B cell (primary cell): ENCODE measurements at regions not wholly inside any gene's neighbourhood (a gene's known extent, or its start where the extent isn't known, plus 50 kb on each side); places are given as distances from the start of the nearest gene placed in this dataset.

Source experiments
- ATAC-seq: fragments of 200-7000 bp; cut with Tn5 transposase; one replicate; pipeline ENCODE4 v1.10.0; 2021; ENCODE audit warnings: low read depth, mild to moderate bottlenecking, moderate number of reproducible peaks, moderate library complexity
- CTCF ChIA-PET: fragments of 350-600 bp; sonication (Branson Sonifier 250); formaldehyde crosslinking; loops from one replicate; lab custom pipeline; 2021; ENCODE audit warnings: antibody characterized with exemption, inconsistent platforms; lab: Charles Lee
- POLR2A ChIA-PET: fragments of 350-600 bp; sonication (Branson Sonifier 250); formaldehyde crosslinking; loops from one replicate; lab custom pipeline; 2021; ENCODE audit warnings: antibody characterized with exemption; lab: Charles Lee
- DNase-seq: peaks from one replicate; pipeline ENCODE4 v3.0.0; 2013
- H2AFZ ChIP-seq: 2 replicates; pipeline ENCODE4 v1.6.1; 2012; ENCODE audit warnings: mild to moderate bottlenecking, low read depth, low read length; ENCODE audit not compliant: insufficient read depth, poor library complexity, severe bottlenecking
- H3K27ac ChIP-seq, 2 donors: 1 replicate in 1 of 2; 2 replicates in 1 of 2; pipeline ENCODE4 v1.5.1; 2012 to 2013; ENCODE audit warnings: low read length in 2 of 2, mild to moderate bottlenecking in 2 of 2, moderate library complexity in 1 of 2
- H3K27me3 ChIP-seq, 4 experiments: fragments of 200-600 bp in 1 of 4; sonication (generic) in 1 of 4; replicated peaks in 1 of 4; 1 replicate in 2 of 4; 2 replicates in 2 of 4; pipeline versions ENCODE4 v1.6.1 to v1.7.0; 2013 to 2016; ENCODE audit warnings: low read length in 3 of 4, mild to moderate bottlenecking in 2 of 4, mixed read lengths in 1 of 4, moderate library complexity in 1 of 4; ENCODE audit not compliant: insufficient read depth in 4 of 4, control insufficient read depth in 3 of 4; ENCODE audit errors: control extremely low read depth in 1 of 4
- H3K36me3 ChIP-seq, 2 experiments: replicated peaks in 1 of 2; 1 replicate in 1 of 2; 2 replicates in 1 of 2; pipeline versions ENCODE4 v1.6.1 to v1.7.1; 2013; ENCODE audit warnings: low read length in 1 of 2; ENCODE audit not compliant: insufficient read depth in 2 of 2, control insufficient read depth in 1 of 2; ENCODE audit errors: control extremely low read depth in 1 of 2, extremely low read depth in 1 of 2
- H3K4me1 ChIP-seq, 2 donors: fragments of 200-600 bp in 1 of 2; sonication (generic) in 1 of 2; 1 replicate in 1 of 2; 2 replicates in 1 of 2; pipeline versions ENCODE4 v1.5.1 to v1.6.1; 2013 to 2017; ENCODE audit warnings: low read length in 2 of 2; ENCODE audit not compliant: control insufficient read depth in 2 of 2, insufficient read depth in 2 of 2
- H3K4me2 ChIP-seq: replicated peaks from 2 replicates; pipeline ENCODE3; 2012; ENCODE audit warnings: mild to moderate bottlenecking, low read depth, low read length; ENCODE audit not compliant: poor library complexity, severe bottlenecking
- H3K4me3 ChIP-seq, 5 experiments: fragments of 200-600 bp in 1 of 5; sonication (generic) in 1 of 5; 1 replicate in 3 of 5; 2 replicates in 2 of 5; pipeline versions ENCODE4 v1.5.1 to v1.7.0; 2011 to 2016; ENCODE audit warnings: low read length in 4 of 5, mild to moderate bottlenecking in 4 of 5, low read depth in 2 of 5, control low read depth in 1 of 5, moderate library complexity in 1 of 5; ENCODE audit not compliant: insufficient read depth in 1 of 5; ENCODE audit errors: control extremely low read depth in 1 of 5, extremely low read depth in 1 of 5
- H3K79me2 ChIP-seq: fragments of 200-600 bp; sonication (generic); one replicate; pipeline ENCODE4 v1.6.0; 2016; ENCODE audit warnings: low read length; ENCODE audit not compliant: control insufficient read depth, insufficient read depth
- H3K9ac ChIP-seq: fragments of 200-600 bp; sonication (generic); 2 replicates; pipeline ENCODE4 v1.6.1; 2017; ENCODE audit warnings: mild to moderate bottlenecking, low read length, moderate library complexity
- H3K9me3 ChIP-seq, 3 donors: one replicate each; pipeline versions ENCODE4 v1.6.1 to v1.7.1; 2013; ENCODE audit warnings: low read length in 2 of 3; ENCODE audit not compliant: control insufficient read depth in 2 of 3, insufficient read depth in 1 of 3; ENCODE audit errors: control extremely low read depth in 1 of 3
- H4K20me1 ChIP-seq: 2 replicates; pipeline ENCODE4 v1.6.0; 2012; ENCODE audit warnings: mild to moderate bottlenecking, low read length; ENCODE audit not compliant: insufficient read depth, control insufficient read depth, poor library complexity, severe bottlenecking
- H3K27ac Mint-ChIP-seq: one replicate; pipeline ENCODE4 v1.8.0; 2021; ENCODE audit warnings: mixed read lengths
- H3K27me3 Mint-ChIP-seq: one replicate; pipeline ENCODE4 v1.8.0; 2021; ENCODE audit warnings: mixed read lengths
- H3K4me1 Mint-ChIP-seq: one replicate; pipeline ENCODE4 v1.8.0; 2021; ENCODE audit warnings: mixed read lengths
- H3K4me3 Mint-ChIP-seq: one replicate; pipeline ENCODE4 v1.8.0; 2021; ENCODE audit warnings: mixed read lengths
- H3K9me3 Mint-ChIP-seq: one replicate; pipeline ENCODE4 v1.8.0; 2022; ENCODE audit warnings: mixed read lengths; ENCODE audit not compliant: insufficient read depth
- EZH2 ChIP-seq: IDR thresholded peaks from 2 replicates; pipeline ENCODE4 v1.6.1; 2012; ENCODE audit warnings: borderline replicate concordance, low read depth, mild to moderate bottlenecking, moderate library complexity, low read length; ENCODE audit not compliant: insufficient read depth, poor library complexity, severe bottlenecking
- WGBS: methylation state at CpG from one replicate; pipeline ENCODE4 v1.1.5; 2013; ENCODE audit warnings: missing lambda C conversion rate; ENCODE audit not compliant: insufficient coverage; 5-methylcytosine and 5-hydroxymethylcytosine counted together
- intact Hi-C: fragments of 100-400 bp; cut with micrococcal nuclease; formaldehyde crosslinking; loops from one replicate; pipeline ENCODE4 v1.10.0; 2022
- TF ChIP-seq, protein P1 (sequence below): fragments of 200-600 bp; IDR thresholded peaks from one replicate; pipeline ENCODE4 v1.8.0; 2022; ENCODE audit warnings: antibody characterized with exemption, mild to moderate bottlenecking

DNA sequence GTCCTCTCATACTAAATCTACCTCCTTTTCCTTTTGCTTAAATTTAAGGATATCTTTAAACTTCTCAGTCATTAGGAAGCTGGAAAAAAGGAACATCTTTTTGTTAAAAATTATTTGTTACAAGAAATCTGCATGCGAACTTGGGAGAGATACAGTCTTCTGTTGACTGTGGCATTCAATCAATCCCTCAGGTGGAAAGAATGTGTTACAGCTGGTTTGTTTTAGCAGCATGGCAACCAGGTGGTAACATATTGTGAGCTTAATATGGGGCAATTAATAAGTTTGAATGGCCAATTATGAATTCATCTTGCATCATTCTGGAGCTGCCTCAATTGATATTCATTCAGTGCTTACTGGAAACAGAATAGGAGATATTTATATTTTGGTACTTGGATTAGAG lies 135.0 kb downstream of the GC start:
- no peaks in the 10 kb centered on the region for H3K27me3 ChIP-seq
- no peak overlapping the region for H2AFZ ChIP-seq
- H3K4me3 Mint-ChIP-seq = no peak overlapping the region
- no peaks in the 10 kb centered on the region for H3K27me3 Mint-ChIP-seq
- no peaks in the 10 kb centered on the region for H3K4me1 Mint-ChIP-seq
- no CpG with 5 or more reads among the region's 1 CpG for WGBS
- H3K9me3 Mint-ChIP-seq = no peaks in the 10 kb centered on the region
- no peak overlapping the region for H3K27ac ChIP-seq
- intact Hi-C loops = no loop called here
- ATAC-seq = no peak
- H3K9ac ChIP-seq = no peak overlapping the region
- H3K4me1 ChIP-seq = no peaks in the 10 kb centered on the region
- POLR2A ChIA-PET = no interaction called here
- H4K20me1 ChIP-seq = no peaks in the 10 kb centered on the region
- H3K4me2 ChIP-seq = no peak overlapping the region
- DNase-seq = no peak
- TF ChIP-seq, protein P1, sequence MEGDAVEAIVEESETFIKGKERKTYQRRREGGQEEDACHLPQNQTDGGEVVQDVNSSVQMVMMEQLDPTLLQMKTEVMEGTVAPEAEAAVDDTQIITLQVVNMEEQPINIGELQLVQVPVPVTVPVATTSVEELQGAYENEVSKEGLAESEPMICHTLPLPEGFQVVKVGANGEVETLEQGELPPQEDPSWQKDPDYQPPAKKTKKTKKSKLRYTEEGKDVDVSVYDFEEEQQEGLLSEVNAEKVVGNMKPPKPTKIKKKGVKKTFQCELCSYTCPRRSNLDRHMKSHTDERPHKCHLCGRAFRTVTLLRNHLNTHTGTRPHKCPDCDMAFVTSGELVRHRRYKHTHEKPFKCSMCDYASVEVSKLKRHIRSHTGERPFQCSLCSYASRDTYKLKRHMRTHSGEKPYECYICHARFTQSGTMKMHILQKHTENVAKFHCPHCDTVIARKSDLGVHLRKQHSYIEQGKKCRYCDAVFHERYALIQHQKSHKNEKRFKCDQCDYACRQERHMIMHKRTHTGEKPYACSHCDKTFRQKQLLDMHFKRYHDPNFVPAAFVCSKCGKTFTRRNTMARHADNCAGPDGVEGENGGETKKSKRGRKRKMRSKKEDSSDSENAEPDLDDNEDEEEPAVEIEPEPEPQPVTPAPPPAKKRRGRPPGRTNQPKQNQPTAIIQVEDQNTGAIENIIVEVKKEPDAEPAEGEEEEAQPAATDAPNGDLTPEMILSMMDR = no peak
- no peak for TF ChIP-seq EZH2
- no peak overlapping the region for H3K4me3 ChIP-seq
- no peaks in the 10 kb centered on the region for H3K36me3 ChIP-seq
- no peak overlapping the region for H3K27ac Mint-ChIP-seq
- no peaks in the 10 kb centered on the region for H3K79me2 ChIP-seq
- H3K9me3 ChIP-seq = peaks cover 0 to 4% (median 0%) of the 10 kb centered on the region in 3 donors
- CTCF ChIA-PET = no interaction called here

DNA sequence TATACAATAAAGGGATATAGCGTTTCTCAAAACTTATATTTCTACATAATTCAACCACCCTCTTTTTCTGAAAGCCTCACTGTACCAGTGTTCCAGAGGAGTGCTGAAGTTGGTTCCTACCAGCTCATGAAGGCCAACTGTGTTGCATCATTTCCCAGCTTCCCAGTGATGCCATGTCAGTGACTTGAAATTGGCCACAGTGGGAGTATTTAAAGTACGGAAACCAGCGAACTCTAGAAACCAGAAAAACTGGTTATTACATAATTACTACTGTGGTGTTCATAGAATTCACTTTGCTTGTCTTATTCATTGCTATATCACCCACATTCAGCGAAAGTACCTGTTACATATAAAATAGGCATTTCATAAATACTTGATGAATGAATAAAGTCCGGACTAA lies 135.4 kb downstream of the GC start:
- H3K4me2 ChIP-seq = no peak overlapping the region
- no peak overlapping the region for H3K4me3 Mint-ChIP-seq
- H3K27ac ChIP-seq = no peak overlapping the region
- POLR2A ChIA-PET = no interaction called here
- H3K36me3 ChIP-seq = no peaks in the 10 kb centered on the region
- CTCF ChIA-PET = no interaction called here
- H3K79me2 ChIP-seq = no peaks in the 10 kb centered on the region
- no peak for TF ChIP-seq EZH2
- TF ChIP-seq, protein P1 = no peak
- H3K4me3 ChIP-seq = no peak overlapping the region
- no peaks in the 10 kb centered on the region for H3K9me3 Mint-ChIP-seq
- H4K20me1 ChIP-seq = no peaks in the 10 kb centered on the region
- no peaks in the 10 kb centered on the region for H3K27me3 ChIP-seq
- no peaks in the 10 kb centered on the region for H3K4me1 ChIP-seq
- no peak overlapping the region for H3K27ac Mint-ChIP-seq
- DNase-seq = no peak
- no peaks in the 10 kb centered on the region for H3K27me3 Mint-ChIP-seq
- H3K9me3 ChIP-seq = peaks cover 0 to 4% (median 0%) of the 10 kb centered on the region in 3 donors
- intact Hi-C loops = no loop called here
- H2AFZ ChIP-seq = no peak overlapping the region
- no peaks in the 10 kb centered on the region for H3K4me1 Mint-ChIP-seq
- no peak for ATAC-seq
- no CpG with 5 or more reads among the region's 5 CpGs for WGBS
- no peak overlapping the region for H3K9ac ChIP-seq
